HG02884 (cell line): ENCODE measurements at regions not wholly inside any gene's neighbourhood (a gene's known extent, or its start where the extent isn't known, plus 50 kb on each side); places are given as distances from the start of the nearest gene placed in this dataset.
"Not testable (repeated sequence)": the region's sequence is repeated elsewhere in the genome, so short reads cannot be mapped to it uniquely, and the experiment has no call there.

Experiments
- ATAC-seq: cut with Tn5 transposase; IDR thresholded peaks from one replicate; pipeline ENCODE4 v1.9.1; 2021; ENCODE audit warnings: mild to moderate bottlenecking, moderate library complexity; ENCODE audit not compliant: unreplicated experiment

DNA sequence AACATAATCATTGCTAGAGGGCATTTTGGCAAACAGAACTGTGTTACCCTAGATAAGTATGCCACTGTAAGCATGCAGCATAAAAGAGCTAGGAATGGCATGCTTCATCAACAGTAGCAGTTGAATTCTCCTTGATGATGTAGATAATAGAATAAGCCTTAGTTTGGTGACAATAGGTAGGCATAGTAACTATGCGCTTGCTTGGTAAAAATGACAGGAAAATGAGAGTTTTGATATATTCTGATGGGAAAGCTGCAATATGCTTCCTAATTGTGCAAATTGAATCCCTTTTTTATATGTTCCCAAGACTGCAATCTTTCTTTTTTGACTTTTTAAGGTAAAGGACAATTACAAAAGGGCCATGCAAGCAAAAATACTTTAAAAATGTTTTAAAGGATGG lies 930.9 kb upstream of the FAM98A start:
- no peak for ATAC-seq

DNA sequence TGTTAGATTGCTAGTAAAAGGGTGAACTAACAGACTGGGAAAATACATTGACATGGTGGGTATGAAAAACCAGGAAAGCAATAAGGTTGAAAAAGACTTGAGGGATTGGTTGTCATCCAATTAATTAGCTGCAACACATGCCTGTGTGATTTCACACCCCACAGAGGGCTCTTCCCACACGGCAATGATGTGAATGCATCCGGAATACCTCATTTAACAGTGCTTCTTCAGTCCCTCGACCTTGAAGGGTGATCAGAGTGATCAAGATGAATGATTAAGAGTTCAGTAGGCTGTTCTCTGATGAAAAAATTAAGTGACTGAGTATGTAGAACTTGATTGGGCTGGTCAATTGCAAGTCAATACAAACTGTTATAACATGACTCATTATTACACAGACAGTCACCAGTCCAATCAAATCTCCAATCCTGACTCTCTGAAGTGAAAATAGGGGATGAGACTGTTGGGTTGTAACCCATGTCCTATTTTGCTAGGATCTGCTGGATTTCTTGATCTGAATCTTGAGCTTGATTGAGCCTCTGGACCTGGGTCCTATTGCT lies 924.9 kb upstream of the FAM98A start:
- ATAC-seq: no peak

DNA sequence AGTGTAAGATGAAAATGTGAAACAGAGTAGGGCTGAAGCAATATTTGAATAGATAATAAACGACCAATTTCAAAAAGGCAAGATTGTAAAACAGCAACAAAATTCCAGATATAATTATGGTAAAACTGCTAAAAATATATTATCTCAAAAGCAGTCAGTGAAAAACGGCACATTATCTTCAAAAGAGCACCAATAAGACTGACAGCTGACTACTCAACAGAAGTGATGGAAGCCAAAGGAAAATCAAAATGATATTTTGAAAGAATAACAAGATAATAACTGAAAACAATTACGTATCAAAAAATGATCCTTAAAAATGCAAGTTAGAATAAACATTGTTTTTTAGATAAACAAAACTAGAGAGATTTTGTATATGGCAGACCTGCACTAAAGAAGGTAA lies 920.6 kb upstream of the FAM98A start:
- no peak for ATAC-seq

DNA sequence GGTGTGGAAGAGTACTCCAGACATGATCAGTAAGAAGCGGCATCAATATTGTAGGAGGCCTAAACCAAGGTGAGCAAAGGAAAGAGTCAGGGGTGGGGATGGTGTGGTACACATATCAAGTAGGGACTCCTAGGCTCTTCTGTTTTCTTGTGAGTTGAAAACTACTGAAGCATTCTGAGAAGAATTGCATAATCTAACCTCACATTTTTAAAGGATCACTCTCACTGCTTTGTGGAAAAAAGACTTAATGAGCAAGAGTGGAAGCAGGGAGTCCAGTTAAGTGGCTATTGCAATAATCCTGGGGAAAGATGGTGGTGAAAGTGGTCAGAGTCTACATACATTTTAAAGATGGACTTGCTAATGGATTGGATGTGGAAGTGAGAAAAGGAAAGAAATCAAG lies 899.5 kb upstream of the FAM98A start:
- no peak for ATAC-seq

DNA sequence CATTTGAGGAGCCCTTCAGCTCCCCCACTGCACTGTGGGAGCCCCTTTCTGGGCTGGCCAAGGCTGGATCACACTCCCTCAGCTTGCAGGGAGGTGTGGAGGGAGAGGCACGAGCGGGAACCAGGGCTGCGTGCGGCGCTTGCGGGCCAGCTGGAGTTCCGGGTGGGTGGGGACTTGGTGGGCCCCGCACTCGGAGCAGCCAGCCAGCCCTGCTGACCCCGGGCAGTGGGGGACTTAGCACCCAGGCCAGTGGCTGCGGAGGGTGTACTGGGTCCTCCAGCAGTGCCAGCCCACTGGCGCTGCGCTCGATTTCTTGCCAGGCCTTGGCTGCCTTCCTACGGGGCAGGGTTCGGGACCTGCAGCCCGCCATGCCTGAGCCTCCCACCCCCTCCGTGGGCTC lies 895.1 kb upstream of the FAM98A start:
- not testable (repeated sequence) for ATAC-seq

DNA sequence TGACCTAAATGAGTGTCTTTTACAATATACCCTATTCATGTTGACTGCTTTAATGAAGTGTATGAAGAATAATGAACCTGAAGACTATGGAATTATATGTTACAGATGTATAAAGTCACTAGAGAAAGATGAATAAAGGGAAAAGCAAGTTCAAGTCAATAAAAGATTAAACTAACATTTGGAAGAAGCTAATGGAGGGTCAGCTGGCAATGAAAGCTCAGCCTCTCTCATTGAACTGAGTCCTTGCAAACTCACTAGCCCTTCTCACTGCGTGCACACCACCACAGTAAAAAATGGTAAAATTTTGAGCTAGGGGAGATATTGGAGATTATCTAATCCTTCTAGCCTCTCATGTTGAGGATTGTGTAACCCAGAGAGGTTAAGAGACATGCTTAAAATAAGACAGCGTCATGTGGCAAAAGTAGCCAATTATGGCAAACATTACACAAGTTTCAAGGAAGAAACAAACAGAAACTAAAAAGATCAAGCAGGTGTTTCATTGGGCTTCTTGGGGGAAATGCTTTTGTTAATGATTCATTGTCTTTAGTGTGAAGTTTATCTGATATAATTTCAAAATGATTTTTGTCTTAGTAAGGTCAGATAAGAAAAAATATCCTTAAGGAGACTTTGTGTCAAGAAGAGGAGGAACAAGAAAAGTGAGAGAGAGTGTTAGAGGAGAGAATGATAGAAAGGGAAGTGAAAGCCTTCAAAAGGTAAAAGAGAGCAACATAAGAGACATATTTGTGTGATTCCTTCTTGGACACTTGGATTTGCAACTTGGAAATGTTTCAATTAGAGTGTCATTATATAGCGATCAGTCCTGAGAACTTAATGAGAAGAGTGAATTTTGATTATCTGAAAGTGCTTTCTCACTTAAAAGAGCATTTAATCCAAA lies 893.7 kb upstream of the FAM98A start:
- no peak for ATAC-seq

DNA sequence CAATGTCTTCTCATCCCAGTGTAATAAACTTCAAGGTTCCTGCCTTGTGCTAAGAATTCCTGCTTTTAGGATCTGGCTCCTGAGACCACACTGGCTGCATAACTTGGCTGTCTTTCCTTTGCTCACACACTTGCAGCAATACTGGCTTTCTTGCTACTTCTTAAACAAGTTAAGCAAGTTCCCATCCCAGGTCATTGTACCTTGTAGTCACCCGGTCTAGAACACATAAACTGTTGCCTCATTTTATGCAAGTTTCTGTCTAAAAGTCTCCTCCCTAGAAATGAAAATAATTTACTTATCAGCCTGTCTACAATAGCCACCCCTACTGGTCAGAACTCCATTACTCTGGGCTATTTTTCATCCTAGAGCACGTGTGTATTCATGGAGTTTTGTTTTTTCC lies 887.9 kb upstream of the FAM98A start:
- no peak for ATAC-seq

DNA sequence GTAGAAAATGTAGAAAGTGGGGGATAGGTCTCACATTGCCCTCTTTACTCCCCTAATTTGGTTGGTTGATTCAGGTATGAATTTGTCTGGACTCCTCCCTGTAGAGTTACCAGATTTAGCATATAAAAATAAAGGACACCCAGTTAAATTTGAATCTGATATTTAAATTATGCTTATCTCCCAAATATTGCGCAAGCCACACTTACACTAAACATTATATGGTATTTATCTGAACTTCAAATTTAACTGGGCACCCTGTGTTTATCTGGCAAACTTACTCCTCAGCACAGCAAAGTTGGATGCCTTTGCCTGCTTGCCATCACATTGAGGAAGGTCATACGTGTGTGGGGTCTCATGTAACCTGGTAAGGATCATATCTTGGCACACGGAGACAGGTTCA lies 882.4 kb upstream of the FAM98A start:
- no peak for ATAC-seq

DNA sequence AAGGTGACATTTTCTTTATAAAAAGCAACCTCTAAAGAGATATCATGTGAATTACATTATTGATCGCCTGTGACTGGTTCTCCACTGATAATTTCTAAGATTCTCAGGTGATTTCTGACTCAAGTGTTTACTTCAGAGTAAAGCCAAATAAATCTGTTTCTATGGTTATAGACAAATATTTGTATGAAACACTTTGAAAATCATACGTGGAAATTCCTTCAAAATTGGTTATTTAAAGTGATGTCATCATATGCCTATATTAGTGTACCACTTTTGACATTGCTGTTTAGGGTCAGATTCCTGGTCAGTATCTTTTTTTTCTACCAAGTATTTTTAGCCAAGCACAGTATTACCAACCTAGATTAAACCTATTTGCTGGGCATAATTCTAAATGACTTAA lies 881.3 kb upstream of the FAM98A start:
- ATAC-seq: no peak

DNA sequence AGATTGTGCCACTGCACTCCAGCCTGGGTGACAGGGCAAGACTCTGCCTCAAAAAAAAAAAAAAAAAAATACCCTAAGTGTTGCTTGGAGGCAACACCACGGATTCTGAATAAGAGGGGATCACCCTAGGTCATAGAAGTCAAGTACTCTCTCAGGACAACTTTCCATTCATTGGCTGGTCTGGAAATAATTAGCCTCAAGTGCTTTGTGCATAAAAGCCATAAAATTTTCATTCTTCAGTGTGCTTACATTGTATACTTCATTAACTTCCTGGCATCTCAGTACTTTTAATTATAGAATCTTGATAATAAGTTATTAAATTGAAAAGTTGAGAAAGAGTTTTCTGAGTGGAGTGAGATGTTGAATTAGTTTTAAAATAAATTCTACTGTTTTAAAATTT lies 876.1 kb upstream of the FAM98A start:
- no peak for ATAC-seq

DNA sequence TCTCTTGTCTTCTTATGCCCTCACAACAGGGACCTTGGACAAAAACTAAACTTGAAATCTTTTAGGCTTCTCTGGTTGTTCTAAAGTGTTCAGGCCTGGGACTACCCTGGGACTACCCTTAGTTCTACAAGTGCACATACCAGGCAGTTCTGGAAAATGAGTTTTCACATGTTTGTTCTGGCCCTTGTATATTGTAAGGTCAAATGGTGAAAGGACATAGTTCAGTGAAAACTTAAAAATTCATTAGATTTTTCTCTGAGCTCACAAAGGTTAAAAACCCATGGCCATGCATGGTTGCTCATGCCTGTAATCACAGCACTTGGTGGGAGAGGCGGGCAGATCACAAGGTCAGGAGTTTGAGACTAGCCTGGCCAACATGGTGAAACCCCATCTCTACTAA lies 875.5 kb upstream of the FAM98A start:
- ATAC-seq: no peak

DNA sequence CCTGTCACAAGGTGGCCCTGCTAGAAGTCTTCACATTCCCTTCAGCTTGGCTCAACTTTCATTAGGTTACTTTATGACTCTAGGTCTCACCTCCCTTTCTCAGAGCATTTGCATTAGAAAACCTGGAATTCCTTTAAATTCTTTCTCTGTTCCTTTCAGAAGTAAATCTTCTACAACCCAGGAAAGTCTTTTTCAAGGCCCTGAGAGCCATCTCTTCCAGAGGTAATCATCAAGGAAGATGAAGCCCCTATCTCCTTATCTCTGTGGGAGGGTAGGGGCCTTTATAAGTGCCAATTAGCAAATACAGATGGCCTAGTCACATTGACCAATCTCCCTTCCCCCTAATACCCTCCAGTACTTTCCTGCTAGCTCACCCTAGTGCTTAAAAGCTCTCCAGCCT lies 848.0 kb upstream of the FAM98A start:
- ATAC-seq: no peak

DNA sequence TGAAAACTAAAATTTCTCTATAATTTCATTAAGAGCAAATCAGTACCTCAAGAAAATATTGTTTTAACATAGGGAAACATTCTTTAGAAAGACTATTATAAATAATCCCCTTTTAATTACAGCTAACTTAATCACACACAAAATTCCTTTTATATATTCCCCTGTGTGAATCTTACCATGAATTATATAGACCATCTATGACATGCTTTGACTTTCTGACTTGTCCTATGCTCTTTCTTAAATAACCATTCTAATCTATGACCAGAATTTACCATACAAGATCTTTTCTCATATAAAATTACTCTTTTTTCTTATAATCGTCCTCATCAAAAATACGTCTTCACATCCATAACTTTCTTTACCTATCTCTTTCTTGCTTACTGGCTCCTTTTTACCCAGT lies 824.2 kb upstream of the FAM98A start:
- no peak for ATAC-seq

DNA sequence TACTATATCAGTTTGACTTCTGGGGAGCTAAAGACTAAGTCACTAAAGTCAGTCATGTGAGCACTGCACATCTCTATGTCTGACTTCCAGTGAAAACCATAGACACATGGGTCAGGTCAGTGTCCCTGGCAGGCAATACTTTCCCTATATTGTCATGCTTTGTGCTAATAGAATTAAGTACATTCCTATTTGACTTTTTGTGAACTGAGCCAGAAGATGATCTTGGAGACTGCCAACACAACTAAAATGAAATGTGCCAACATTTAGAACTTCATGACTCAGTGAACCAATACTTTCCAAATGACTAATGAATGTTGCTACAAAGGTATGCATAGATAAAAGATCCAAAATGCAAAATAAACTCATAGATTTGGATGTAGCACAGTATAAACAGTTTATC lies 820.8 kb upstream of the FAM98A start:
- no peak for ATAC-seq

DNA sequence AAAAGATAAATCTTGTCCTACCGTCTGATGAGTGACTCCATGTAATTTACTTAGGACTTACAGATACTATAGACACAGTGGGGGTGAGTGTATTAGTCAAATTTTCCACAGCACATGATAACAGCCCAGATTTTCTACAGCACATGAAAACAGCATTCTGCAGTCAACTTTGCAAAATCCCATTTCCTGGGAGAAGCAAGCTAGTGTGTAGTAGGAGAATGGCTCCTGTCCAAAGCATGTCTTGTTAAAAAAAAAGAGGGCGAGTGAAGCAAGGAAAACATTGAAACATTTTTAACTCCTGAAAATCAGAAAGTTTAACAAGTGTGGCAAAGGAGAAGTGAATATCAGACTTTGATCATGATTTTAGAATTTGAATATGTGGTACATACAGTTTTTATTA lies 817.8 kb upstream of the FAM98A start:
- no peak for ATAC-seq

DNA sequence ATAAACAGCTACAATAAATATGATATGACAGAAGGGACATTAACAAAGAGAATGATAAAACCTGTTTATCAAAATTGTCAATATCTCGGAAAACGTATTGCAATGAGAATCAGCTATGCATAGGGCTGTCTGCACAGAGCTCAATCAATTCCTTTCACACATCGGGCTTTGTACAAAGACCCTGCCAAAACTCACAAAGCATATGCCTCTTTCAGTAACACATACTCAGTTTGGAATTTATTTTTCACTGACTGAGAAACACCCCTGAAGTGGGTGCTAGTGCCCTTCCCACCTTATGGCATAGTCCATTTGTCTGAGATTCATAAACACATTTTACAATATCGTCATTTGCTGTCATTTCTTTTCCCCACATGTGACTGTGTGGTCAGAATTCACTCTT lies 815.8 kb upstream of the FAM98A start:
- ATAC-seq: no peak

DNA sequence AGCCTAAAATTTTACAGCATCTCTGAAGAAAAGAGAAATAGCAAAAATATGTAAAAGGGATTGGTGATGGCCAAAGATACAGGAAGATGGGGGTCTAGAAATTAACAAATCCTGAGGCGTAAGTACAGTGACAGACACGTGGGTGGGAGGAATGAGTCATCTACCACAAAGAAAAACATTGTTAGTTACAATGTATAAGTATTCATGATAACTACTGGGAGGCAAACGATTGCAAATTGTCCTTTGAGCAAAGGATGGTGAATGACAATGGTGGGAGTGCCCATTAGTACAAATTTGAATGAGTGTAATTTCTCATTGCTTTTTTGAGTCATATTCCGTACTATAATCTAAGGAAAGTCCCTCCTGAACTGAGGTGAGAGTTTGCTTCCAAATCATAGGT lies 809.0 kb upstream of the FAM98A start:
- ATAC-seq: no peak

DNA sequence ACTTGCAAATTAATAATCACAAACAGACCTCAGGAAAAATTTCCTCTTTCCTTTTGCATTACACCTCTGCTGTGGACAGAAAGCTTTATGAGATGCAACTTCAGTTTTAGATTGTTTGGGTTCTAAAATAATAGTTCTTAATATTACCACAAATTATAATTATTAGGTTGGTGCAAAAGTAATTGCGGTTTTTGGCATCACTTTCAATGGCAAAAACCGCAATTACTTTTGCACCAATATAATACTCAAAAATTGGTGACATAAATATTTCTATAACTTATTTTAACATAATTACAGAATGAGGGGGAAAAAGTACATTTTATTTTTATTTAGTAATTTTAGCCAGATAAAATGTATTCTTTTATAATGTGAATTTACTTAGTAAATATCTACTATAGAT lies 804.4 kb upstream of the FAM98A start:
- no peak for ATAC-seq

DNA sequence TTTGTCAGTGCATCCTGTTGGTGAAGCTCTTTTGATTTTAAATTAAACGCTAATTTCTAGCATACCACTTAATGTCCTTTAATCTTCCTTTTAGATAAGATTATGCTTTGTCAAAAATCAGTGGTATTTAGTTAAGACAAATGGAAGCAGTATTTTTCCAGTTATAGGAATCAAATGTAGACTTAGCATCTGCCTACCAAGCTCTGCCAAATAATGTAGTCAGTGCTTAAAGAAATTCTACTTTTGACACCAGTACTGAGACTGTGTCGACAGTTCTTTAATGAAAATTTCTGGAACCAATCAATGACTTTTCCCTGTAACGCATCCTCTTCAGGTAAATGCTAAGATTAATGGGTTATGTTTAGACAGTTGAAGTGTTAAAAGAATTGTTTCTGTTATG lies 803.3 kb upstream of the FAM98A start:
- ATAC-seq: no peak

DNA sequence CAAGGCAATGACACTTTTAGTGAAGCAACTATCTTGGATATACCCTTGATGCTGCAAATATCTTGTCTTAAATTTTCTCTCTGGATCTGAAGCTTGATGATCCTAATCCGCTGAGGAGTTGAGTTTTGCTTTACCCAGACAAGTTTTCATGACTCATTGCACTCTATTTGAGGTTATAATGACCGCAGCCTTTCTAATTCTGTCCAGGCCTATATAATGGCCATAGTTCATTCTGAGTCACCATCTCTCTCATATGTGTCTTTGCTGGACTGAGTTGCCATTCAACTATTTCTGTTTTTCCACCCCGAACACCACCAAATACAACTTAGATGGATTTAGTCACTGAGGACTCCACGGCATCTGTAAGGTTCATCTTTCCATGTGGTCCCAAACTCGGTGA lies 802.1 kb upstream of the FAM98A start:
- ATAC-seq: no peak

DNA sequence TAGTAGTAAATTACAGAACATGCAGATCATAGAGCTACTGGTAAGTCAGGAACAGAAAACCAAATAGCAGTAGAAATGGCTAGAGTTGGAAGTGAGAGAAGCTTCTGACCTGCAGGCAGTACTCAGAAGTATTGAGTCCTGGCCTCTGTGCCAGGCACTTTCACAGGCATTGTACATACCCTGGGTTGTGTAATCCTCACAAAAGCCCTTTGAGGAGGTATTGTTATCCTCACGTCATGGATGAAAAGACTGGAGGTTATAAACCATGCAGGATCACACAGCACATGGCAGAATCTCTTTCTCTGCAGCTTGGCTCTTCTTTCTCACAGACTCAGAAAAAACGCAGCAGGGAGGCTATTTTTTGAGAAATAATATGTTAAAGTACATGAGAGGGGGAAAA lies 789.3 kb upstream of the FAM98A start:
- ATAC-seq: no peak

DNA sequence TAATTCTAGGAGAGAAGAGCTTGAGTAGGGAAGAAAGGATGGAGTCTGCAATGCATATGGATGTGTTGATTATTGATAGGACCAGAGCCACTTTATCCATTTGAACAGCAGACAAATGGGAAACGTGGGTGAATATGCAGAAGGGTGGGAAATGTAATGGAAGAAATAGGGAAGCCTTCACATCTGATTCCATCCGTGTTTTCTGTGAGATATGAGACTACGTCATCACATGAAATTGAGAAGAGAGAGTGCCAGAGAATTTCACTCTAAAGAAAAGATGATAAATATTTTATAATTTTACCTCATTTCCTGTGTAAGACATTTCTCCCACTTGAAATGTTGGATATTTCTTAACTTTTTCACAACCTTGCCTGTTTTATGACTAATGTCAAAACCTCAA lies 788.4 kb upstream of the FAM98A start:
- no peak for ATAC-seq

DNA sequence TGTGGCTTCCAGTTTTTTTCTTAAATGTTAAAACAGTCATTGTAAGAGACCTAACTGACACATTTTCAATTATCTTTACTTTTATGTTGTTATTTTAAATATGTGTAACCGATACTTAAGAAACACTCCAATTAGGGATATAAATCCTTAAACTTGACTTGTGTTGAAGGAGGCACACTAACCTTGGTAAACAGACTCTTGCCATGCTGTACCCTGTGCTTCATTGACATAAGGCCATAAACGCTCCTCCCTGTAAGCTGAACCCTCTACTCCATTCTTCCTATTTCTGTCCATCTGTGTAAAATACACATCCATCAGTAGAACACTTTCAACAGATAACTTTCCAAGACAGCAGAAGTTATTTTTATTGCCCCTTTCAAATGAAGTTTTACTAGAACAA lies 780.5 kb upstream of the FAM98A start:
- no peak for ATAC-seq
